Ishikawa (cell line): ENCODE measurements at regions not wholly inside any gene's neighbourhood (a gene's known extent, or its start where the extent isn't known, plus 50 kb on each side); places are given as distances from the start of the nearest gene placed in this dataset.
A peak's percentile ranks its signal among the peaks of the same experiment; 100 is the strongest.

Experiments
- CEBPB ChIP-seq: IDR thresholded peaks from 2 replicates; pipeline ENCODE4 v1.6.1; 2012
- CREB1 ChIP-seq: IDR thresholded peaks from 2 replicates; pipeline ENCODE4 v1.6.1; 2012; ENCODE audit warnings: low read depth
- EGR1 ChIP-seq: IDR thresholded peaks from 2 replicates; pipeline ENCODE4 v1.6.1; 2012
- EP300 ChIP-seq: IDR thresholded peaks from 2 replicates; pipeline ENCODE4 v1.6.1; 2012; ENCODE audit warnings: borderline replicate concordance
- FOXM1 ChIP-seq: IDR thresholded peaks from 2 replicates; pipeline ENCODE4 v1.6.1; 2012; ENCODE audit warnings: low read depth, borderline replicate concordance
- NFIC ChIP-seq: IDR thresholded peaks from 2 replicates; pipeline ENCODE4 v1.6.1; 2012
- RAD21 ChIP-seq: IDR thresholded peaks from 2 replicates; pipeline ENCODE4 v1.6.1; 2012; ENCODE audit warnings: low read depth
- TAF1 ChIP-seq: IDR thresholded peaks from 2 replicates; pipeline ENCODE4 v1.6.1; 2012; ENCODE audit warnings: low read depth, mild to moderate bottlenecking
- TCF12 ChIP-seq: IDR thresholded peaks from 2 replicates; pipeline ENCODE4 v1.6.1; 2012; ENCODE audit warnings: low read depth
- TEAD4 ChIP-seq: IDR thresholded peaks from 2 replicates; pipeline ENCODE4 v1.6.1; 2012
- YY1 ChIP-seq: IDR thresholded peaks from 2 replicates; pipeline ENCODE4 v1.6.1; 2012; ENCODE audit warnings: low read depth
- ZBTB7A ChIP-seq: IDR thresholded peaks from 2 replicates; pipeline ENCODE4 v1.6.1; 2012; ENCODE audit warnings: low read depth
- TF ChIP-seq, protein P1 (sequence below): IDR thresholded peaks from 2 replicates; pipeline ENCODE4 v1.6.1; 2012
- TF ChIP-seq, protein P2 (sequence below): IDR thresholded peaks from 2 replicates; pipeline ENCODE4 v1.6.1; 2012
- TF ChIP-seq, protein P3 (sequence below): IDR thresholded peaks from 2 replicates; pipeline ENCODE4 v1.6.1; 2012; ENCODE audit warnings: low read depth, mild to moderate bottlenecking

DNA sequence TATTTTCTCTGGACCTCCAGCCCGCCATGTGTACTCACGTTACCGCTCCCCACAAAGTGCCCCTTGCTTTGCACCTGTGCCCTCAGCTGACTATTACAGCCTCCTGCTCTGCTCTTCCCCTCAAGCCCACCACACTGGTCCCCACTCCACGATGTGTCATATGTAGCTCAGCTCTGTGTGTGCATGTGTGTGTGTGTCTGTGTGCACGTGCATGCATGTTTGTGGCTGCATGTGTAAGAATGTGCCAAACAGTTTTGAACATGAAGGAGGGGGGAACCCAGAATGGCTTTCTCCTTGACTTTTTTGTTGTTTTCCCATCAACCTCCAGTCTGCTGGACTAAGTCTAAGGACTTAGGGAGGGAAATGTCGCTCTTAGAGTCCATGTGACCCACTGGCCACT lies 54.8 kb upstream of the BTRC start:
- TF ChIP-seq, protein P1, sequence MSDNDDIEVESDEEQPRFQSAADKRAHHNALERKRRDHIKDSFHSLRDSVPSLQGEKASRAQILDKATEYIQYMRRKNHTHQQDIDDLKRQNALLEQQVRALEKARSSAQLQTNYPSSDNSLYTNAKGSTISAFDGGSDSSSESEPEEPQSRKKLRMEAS = no peak
- TF ChIP-seq CEBPB = no peak
- TF ChIP-seq NFIC = no peak
- TF ChIP-seq FOXM1 = no peak
- no peak for TF ChIP-seq TEAD4
- TF ChIP-seq CREB1 = no peak
- TF ChIP-seq YY1 = no peak
- TF ChIP-seq RAD21 = no peak
- no peak for TF ChIP-seq ZBTB7A
- TF ChIP-seq EGR1 = no peak
- no peak for TF ChIP-seq TCF12
- TF ChIP-seq, protein P2, sequence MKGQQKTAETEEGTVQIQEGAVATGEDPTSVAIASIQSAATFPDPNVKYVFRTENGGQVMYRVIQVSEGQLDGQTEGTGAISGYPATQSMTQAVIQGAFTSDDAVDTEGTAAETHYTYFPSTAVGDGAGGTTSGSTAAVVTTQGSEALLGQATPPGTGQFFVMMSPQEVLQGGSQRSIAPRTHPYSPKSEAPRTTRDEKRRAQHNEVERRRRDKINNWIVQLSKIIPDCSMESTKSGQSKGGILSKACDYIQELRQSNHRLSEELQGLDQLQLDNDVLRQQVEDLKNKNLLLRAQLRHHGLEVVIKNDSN = no peak
- no peak for TF ChIP-seq TAF1
- TF ChIP-seq EP300 = no peak
- TF ChIP-seq, protein P3, sequence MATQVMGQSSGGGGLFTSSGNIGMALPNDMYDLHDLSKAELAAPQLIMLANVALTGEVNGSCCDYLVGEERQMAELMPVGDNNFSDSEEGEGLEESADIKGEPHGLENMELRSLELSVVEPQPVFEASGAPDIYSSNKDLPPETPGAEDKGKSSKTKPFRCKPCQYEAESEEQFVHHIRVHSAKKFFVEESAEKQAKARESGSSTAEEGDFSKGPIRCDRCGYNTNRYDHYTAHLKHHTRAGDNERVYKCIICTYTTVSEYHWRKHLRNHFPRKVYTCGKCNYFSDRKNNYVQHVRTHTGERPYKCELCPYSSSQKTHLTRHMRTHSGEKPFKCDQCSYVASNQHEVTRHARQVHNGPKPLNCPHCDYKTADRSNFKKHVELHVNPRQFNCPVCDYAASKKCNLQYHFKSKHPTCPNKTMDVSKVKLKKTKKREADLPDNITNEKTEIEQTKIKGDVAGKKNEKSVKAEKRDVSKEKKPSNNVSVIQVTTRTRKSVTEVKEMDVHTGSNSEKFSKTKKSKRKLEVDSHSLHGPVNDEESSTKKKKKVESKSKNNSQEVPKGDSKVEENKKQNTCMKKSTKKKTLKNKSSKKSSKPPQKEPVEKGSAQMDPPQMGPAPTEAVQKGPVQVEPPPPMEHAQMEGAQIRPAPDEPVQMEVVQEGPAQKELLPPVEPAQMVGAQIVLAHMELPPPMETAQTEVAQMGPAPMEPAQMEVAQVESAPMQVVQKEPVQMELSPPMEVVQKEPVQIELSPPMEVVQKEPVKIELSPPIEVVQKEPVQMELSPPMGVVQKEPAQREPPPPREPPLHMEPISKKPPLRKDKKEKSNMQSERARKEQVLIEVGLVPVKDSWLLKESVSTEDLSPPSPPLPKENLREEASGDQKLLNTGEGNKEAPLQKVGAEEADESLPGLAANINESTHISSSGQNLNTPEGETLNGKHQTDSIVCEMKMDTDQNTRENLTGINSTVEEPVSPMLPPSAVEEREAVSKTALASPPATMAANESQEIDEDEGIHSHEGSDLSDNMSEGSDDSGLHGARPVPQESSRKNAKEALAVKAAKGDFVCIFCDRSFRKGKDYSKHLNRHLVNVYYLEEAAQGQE = no peak

DNA sequence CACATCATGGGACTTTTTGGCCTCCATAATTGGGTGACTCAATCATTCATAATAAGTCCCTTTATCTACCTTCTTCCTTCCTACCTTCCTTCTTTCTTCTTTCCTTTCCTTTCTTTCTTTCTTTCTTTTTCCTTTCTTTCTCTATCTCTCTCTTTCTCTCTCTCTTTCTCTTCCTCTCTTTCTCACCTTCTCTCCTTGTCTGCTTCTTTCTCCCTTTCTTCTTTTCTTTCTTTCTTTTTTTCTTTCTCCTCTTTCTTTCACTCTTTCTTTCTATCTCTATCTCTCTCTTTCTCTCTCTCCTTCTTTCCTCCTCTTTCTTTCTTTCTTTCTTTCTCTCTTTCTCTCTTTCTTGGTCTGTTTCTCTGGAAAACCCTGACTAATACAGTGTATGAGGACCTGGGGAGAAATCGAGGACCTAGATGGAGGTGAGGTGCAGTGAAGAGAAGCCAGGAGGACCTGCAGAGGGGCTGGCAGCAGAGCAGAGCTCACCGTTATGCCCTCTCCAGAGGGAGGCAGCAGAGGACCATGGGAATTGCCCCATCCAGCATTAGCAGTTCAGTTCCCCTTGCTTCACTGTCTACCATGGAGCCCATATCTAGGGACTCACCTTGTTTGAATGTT lies 52.7 kb upstream of the BTRC start:
- TF ChIP-seq ZBTB7A = no peak
- peak; percentile 95 for TF ChIP-seq RAD21
- no peak for TF ChIP-seq FOXM1

DNA sequence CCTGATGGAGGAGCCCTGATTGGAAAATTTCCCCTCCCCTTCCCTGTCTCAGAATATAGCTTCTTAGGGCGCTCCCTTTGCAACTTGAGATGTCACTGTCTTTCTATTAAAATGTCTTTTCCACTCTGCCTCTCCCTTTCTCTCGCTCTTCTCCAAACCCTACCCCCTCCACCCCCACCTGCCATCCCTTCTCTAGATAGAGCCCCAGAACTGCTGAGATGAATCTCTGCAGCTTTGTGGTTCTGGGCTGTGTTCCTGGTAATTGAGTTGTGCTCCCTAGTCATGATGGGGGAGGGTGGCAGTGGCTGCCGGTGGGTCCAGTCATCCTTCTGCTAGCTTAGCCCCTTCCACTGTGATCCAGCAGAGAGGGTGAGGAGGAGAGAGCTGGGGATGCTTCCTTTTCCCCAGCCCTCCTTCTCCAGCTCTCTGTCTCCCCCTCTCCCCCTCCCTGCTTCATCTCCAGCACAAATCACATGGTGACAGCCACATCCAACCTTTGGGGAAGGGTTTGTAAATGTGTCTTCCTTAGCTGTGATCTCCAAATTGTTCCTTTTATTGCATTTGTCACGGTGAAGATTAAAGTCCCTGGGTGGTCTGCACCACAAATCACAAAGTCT lies 50.8 kb upstream of the BTRC start:
- TF ChIP-seq EGR1 = no peak
- TF ChIP-seq EP300 = no peak
- TF ChIP-seq TCF12 = no peak
- TF ChIP-seq CREB1 = no peak
- TF ChIP-seq, protein P3 = no peak
- TF ChIP-seq, protein P2 = no peak
- no peak for TF ChIP-seq NFIC
- TF ChIP-seq TEAD4 = no peak
- TF ChIP-seq RAD21 = no peak
- no peak for TF ChIP-seq FOXM1
- no peak for TF ChIP-seq YY1
- TF ChIP-seq CEBPB = no peak
- TF ChIP-seq, protein P1 = no peak
- TF ChIP-seq ZBTB7A = no peak
